NCI-H2029 treated with DMSO at 0.1 percent for 48 hours (cell line): ENCODE measurements at regions not wholly inside any gene's neighbourhood (a gene's known extent, or its start where the extent isn't known, plus 50 kb on each side); places are given as distances from the start of the nearest gene placed in this dataset.
A peak's percentile ranks its signal among the peaks of the same experiment; 100 is the strongest.

Experiments used
- DNase-seq: peaks from one replicate; lab custom pipeline; 2025; lab: John Stamatoyannopoulos, UW

- DNase-seq, result no peak
Observed at GRCh38 chr3:29185706-29186105, 95.2 kb upstream of the RBMS3 start.

GRCh38 chr3:29186131-29186599 lies 94.7 kb upstream of the RBMS3 start:
- no peak for DNase-seq

- no peak for DNase-seq
Observed at GRCh38 chr3:29186982-29187725, 93.7 kb upstream of the RBMS3 start.

GRCh38 chr3:29189328-29189727 lies 91.5 kb upstream of the RBMS3 start:
- no peak for DNase-seq

GRCh38 chr3:29194139-29194538 lies 86.7 kb upstream of the RBMS3 start:
- DNase-seq, result no peak

GRCh38 chr3:29195056-29195455 lies 85.8 kb upstream of the RBMS3 start:
- no peak for DNase-seq

GRCh38 chr3:29201604-29202003 lies 79.3 kb upstream of the RBMS3 start:
- no peak for DNase-seq

- DNase-seq, result no peak
Observed at GRCh38 chr3:29202378-29202777, 78.5 kb upstream of the RBMS3 start.

- DNase-seq, result no peak
Observed at GRCh38 chr3:29203851-29204250, 77.0 kb upstream of the RBMS3 start.

GRCh38 chr3:29207427-29207826 lies 73.4 kb upstream of the RBMS3 start:
- DNase-seq, result no peak

GRCh38 chr3:29212789-29213433 lies 68.0 kb upstream of the RBMS3 start:
- no peak for DNase-seq

- DNase-seq, result no peak
Observed at GRCh38 chr3:29214009-29214658, 66.7 kb upstream of the RBMS3 start.

- DNase-seq, result no peak
Observed at GRCh38 chr3:29215948-29216347, 64.9 kb upstream of the RBMS3 start.

GRCh38 chr3:29226706-29227105 lies 54.2 kb upstream of the RBMS3 start:
- DNase-seq, result peak; percentile 22

GRCh38 chr3:29227307-29227706 lies 53.6 kb upstream of the RBMS3 start:
- no peak for DNase-seq
